ENCODE measurements at regions not wholly inside any gene's neighbourhood (a gene's known extent, or its start where the extent isn't known, plus 50 kb on each side); places are given as distances from the start of the nearest gene placed in this dataset.

DNA sequence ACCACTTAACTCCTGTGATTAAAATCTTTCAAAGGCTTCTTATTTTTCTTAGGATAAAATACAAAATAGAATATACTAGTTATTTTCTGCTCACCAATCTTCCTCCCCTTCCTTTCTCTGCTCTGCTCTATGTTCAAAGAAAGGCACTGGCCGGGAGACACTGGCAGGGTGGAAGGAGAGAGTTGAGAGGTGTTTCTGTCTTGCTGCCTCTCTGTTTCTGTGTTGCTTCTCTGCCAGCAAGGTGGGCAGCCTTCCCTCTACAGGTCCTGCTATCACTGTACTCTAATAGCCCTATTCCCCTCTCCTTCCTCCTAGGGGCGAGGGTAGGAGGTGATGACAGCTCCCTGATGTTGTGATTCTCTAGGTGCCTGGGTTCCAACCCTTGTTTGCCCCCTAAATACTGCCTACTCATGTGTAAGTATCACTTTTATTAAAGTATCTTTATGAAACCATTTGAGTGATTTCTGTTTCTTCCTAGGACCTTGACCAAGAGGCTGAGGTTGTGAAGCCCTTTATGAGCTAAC lies 515.1 kb downstream of the TLE4 start:
- no peaks in the 10 kb centered on the region for H3K79me2 ChIP-seq (ENCODE audit: insufficient read depth, low read length)
- H3K36me3 ChIP-seq (ENCODE audit: insufficient read depth, low read length), result no peaks in the 10 kb centered on the region
- no peaks in the 10 kb centered on the region for H3K27me3 ChIP-seq (ENCODE audit: insufficient read depth, low read length, poor library complexity, severe bottlenecking)
- H3K4me1 ChIP-seq (ENCODE audit: insufficient read depth, low read length, poor library complexity, severe bottlenecking), result peaks cover 30% of the 10 kb centered on the region
- H3K4me2 ChIP-seq (ENCODE audit: low read depth, low read length, poor library complexity, severe bottlenecking), result no peak overlapping the region
- H3K9me3 ChIP-seq (ENCODE audit: insufficient read depth, low read depth, low read length), result no peaks in the 10 kb centered on the region
- no peak for TF ChIP-seq EZH2phosphoT487 (IDR thresholded peaks at IDR 0.05; ENCODE audit: borderline replicate concordance)
- TF ChIP-seq, protein P1, sequence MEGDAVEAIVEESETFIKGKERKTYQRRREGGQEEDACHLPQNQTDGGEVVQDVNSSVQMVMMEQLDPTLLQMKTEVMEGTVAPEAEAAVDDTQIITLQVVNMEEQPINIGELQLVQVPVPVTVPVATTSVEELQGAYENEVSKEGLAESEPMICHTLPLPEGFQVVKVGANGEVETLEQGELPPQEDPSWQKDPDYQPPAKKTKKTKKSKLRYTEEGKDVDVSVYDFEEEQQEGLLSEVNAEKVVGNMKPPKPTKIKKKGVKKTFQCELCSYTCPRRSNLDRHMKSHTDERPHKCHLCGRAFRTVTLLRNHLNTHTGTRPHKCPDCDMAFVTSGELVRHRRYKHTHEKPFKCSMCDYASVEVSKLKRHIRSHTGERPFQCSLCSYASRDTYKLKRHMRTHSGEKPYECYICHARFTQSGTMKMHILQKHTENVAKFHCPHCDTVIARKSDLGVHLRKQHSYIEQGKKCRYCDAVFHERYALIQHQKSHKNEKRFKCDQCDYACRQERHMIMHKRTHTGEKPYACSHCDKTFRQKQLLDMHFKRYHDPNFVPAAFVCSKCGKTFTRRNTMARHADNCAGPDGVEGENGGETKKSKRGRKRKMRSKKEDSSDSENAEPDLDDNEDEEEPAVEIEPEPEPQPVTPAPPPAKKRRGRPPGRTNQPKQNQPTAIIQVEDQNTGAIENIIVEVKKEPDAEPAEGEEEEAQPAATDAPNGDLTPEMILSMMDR (conservative IDR thresholded peaks at IDR 0.05; ENCODE audit: low read length), result no peak
- H2AFZ ChIP-seq (ENCODE audit: low read length), result no peak overlapping the region
- no peaks in the 10 kb centered on the region for H3F3A ChIP-seq (ENCODE audit: low read depth)
- no peaks in the 10 kb centered on the region for H4K20me1 ChIP-seq (ENCODE audit: insufficient read depth, low read length, poor library complexity, severe bottlenecking)
- H3K9me2 ChIP-seq (replicated peaks; ENCODE audit: low read depth, low read length), result no peaks in the 10 kb centered on the region
- no peak overlapping the region for H3K9ac ChIP-seq (ENCODE audit: low read depth, low read length, poor library complexity, severe bottlenecking)
- H3K4me3 ChIP-seq (ENCODE audit: low read length, poor library complexity, severe bottlenecking), result no peak overlapping the region

GRCh38 chr9:80086386-80086785 lies 514.6 kb downstream of the TLE4 start:
- H3F3A ChIP-seq (ENCODE audit: low read depth), result no peaks in the 10 kb centered on the region
- H3K4me3 ChIP-seq (ENCODE audit: low read length, poor library complexity, severe bottlenecking), result no peak overlapping the region
- H3K27me3 ChIP-seq (ENCODE audit: insufficient read depth, low read length, poor library complexity, severe bottlenecking), result no peaks in the 10 kb centered on the region
- H3K79me2 ChIP-seq (ENCODE audit: insufficient read depth, low read length), result no peaks in the 10 kb centered on the region
- H3K4me1 ChIP-seq (ENCODE audit: insufficient read depth, low read length, poor library complexity, severe bottlenecking), result peaks cover 30% of the 10 kb centered on the region
- H3K36me3 ChIP-seq (ENCODE audit: insufficient read depth, low read length), result no peaks in the 10 kb centered on the region
- no peak overlapping the region for H3K9ac ChIP-seq (ENCODE audit: low read depth, low read length, poor library complexity, severe bottlenecking)
- no peak overlapping the region for H2AFZ ChIP-seq (ENCODE audit: low read length)
- TF ChIP-seq, protein P1 (conservative IDR thresholded peaks at IDR 0.05; ENCODE audit: low read length), result no peak
- no peak for TF ChIP-seq EZH2phosphoT487 (IDR thresholded peaks at IDR 0.05; ENCODE audit: borderline replicate concordance)
- no peak overlapping the region for H3K4me2 ChIP-seq (ENCODE audit: low read depth, low read length, poor library complexity, severe bottlenecking)
- no peaks in the 10 kb centered on the region for H3K9me2 ChIP-seq (replicated peaks; ENCODE audit: low read depth, low read length)
- H3K9me3 ChIP-seq (ENCODE audit: insufficient read depth, low read depth, low read length), result no peaks in the 10 kb centered on the region
- H4K20me1 ChIP-seq (ENCODE audit: insufficient read depth, low read length, poor library complexity, severe bottlenecking), result no peaks in the 10 kb centered on the region

- H3K27me3 ChIP-seq (ENCODE audit: insufficient read depth, low read length, poor library complexity, severe bottlenecking), result no peaks in the 10 kb centered on the region
- no peak overlapping the region for H3K4me3 ChIP-seq (ENCODE audit: low read length, poor library complexity, severe bottlenecking)
- no peaks in the 10 kb centered on the region for H3F3A ChIP-seq (ENCODE audit: low read depth)
- H3K4me1 ChIP-seq (ENCODE audit: insufficient read depth, low read length, poor library complexity, severe bottlenecking), result peaks cover 30% of the 10 kb centered on the region
- H3K9ac ChIP-seq (ENCODE audit: low read depth, low read length, poor library complexity, severe bottlenecking), result no peak overlapping the region
- TF ChIP-seq, protein P1 (conservative IDR thresholded peaks at IDR 0.05; ENCODE audit: low read length), result no peak
- no peak for TF ChIP-seq EZH2phosphoT487 (IDR thresholded peaks at IDR 0.05; ENCODE audit: borderline replicate concordance)
- no peak overlapping the region for H2AFZ ChIP-seq (ENCODE audit: low read length)
- no peaks in the 10 kb centered on the region for H3K9me3 ChIP-seq (ENCODE audit: insufficient read depth, low read depth, low read length)
- H4K20me1 ChIP-seq (ENCODE audit: insufficient read depth, low read length, poor library complexity, severe bottlenecking), result no peaks in the 10 kb centered on the region
- no peak overlapping the region for H3K4me2 ChIP-seq (ENCODE audit: low read depth, low read length, poor library complexity, severe bottlenecking)
- no peaks in the 10 kb centered on the region for H3K9me2 ChIP-seq (replicated peaks; ENCODE audit: low read depth, low read length)
- H3K36me3 ChIP-seq (ENCODE audit: insufficient read depth, low read length), result no peaks in the 10 kb centered on the region
- H3K79me2 ChIP-seq (ENCODE audit: insufficient read depth, low read length), result no peaks in the 10 kb centered on the region
Measured at GRCh38 chr9:80085668-80086067, 513.9 kb downstream of the TLE4 start.

Measured in Loucy (cell line).